NCI-H2196 treated with DMSO at 0.1 percent for 48 hours (cell line): ENCODE measurements at regions not wholly inside any gene's neighbourhood (a gene's known extent, or its start where the extent isn't known, plus 50 kb on each side); places are given as distances from the start of the nearest gene placed in this dataset.
"Not testable (repeated sequence)": the region's sequence is repeated elsewhere in the genome, so short reads cannot be mapped to it uniquely, and the experiment has no call there.

Experiments used
- DNase-seq: peaks from one replicate; lab custom pipeline; 2025; ENCODE audit not compliant: unreplicated experiment; lab: John Stamatoyannopoulos, UW

DNA sequence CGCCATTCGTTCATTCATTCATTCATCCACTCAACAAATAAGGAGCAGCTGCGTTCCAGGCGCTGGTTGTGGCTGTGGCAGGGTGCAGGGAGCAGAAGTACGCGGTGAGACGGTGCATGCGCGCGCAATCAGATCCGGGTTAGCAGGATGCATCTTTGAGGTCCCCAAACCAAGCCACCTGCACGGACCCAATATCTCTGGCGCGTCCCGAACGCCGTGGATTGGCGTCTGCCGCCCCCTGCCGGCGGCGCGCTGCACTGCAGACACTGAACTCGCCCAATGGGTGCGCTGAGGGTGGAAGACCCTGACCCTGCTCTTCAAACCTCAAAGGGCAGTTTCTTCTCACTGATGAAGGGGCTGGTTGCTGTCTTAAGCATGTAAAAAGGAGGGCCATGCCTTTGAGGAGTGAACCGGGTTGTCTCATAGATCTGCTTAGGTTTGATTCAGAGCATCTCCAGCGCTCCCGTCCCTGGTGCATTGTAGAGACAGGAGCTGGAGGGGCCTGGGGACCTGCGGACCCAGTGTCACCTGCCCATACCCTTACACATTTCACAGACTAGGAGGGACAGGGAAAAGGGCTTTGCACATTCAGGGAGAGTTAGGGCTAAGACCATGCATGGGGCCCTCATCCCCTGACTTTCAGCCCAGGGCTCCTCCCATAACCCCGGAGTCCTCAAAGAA, 102.5 kb downstream of the RAMP3 start:
- DNase-seq, result no peak

DNA sequence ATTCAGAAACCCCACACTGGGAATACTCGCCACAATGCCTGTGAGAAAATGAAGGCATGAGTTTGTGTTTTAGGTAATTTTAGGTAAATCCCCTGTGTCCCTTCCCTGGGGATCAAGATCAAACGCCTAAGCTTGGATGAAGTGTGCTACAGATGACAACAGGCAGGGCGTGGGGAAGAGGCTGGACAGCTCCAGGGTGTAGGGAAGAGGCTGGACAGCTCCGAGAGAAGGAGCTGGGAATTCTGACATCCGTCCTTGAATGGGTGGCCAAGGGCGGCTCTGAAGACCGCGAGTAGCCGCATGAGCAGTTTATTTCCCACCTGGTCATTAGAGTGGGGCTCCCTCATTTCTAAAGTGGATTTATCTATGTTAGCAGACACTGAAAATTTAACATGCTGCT, 109.7 kb downstream of the RAMP3 start:
- no peak for DNase-seq

DNA sequence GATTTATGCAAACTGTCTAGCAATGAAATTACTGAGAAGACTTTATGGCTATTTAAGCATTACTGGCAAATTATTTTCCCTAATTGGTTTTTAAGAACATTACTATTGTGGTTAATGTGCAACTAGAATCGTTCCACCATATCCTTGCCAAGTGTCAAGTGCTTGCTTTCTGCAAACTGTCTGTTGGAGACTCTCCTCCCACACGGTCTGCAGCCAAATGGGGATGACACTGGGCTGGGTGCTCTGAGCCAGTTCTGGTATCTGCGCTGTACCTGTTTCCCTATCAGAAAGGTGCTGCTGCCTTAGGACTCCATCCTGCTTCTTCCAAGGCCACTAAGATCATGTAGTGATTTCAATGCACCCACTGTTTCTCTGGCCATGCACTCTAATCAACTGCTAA, 110.4 kb downstream of the RAMP3 start:
- no peak for DNase-seq

DNA sequence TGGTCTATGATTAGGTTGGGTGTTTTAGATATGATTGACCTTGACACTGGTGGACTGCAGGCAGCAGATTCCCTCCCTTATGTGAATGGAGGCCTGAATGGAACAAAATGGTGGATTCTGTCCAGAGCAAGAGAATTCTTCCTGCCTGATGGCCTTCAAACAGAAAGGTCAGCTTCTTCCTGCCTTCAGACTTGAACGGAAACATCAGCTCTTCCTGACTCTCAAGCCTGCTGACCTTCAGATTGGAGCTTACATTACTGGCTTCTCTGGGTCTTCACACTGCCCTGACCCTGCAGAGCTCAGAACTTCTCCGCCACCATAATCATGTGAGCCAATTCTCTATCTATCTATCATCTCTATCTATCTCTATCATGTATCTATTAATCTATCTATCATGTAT, 111.6 kb downstream of the RAMP3 start:
- DNase-seq, result no peak

DNA sequence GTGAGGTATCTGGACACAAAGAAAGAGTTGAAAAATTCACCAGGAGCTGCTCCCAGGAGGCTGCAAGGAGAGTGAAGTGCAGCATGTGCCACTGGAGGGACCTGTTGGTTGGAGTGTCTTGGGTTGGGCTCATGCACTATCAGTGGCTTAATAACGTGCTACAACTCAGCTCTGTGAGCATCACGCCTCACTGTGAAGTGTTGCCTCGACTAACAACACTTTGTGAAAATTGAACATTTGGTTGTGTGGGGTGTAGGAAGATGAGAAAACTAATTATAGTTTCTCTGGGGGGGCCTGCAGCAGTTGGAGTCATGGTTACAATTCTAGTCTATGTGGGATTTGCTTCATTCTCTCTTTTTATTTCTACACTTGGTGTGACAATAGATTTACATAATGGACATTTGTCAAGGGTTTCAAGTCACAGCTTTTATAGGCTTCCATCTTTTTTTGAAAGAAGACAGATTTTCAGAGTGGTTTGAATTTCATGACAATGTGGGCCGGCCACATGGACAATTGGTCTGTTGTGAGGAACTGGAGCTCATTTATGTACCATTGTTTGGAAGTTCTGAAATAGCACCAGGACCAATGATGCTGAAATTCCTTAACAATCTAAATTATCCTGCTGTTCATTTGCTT, 121.3 kb downstream of the RAMP3 start:
- DNase-seq, result no peak

DNA sequence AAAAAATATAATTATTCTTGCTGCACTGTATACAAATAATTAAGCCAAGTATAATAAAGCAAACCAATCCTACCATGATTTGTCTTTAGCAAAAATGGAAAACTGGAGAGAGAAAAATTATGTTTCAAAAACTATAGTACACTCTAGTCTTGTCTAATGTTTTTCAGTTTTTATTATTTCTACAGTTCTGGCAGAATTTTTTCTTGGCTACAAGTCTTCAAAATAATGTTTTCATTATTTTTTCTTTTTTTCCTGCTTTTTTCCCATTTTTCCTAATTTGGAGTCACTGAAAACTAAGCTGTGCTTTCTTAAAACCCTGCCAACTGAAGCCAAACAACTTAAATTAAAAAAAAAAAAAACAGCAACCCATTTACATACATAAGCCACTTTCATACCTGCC, 132.0 kb downstream of the RAMP3 start:
- not testable (repeated sequence) for DNase-seq

DNA sequence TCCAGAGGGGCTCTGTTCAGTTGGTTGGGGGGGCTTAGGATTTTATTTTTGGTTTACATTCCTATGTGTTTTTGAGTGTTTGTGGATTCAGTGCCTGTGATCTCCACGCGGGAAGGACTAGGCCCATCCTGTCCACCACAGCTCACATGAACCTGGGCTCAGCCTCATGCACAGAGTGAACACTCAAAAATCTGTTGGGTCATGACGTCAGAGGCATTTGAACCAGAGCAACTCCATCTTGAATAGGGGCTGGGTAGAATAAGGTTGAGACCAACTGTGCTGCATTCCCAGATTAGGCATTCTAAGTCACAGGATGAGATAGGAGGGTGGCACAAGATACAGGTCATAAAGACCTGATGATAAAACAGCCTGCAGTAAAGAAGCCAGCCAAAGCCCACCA, 133.3 kb downstream of the RAMP3 start:
- DNase-seq, result no peak

DNA sequence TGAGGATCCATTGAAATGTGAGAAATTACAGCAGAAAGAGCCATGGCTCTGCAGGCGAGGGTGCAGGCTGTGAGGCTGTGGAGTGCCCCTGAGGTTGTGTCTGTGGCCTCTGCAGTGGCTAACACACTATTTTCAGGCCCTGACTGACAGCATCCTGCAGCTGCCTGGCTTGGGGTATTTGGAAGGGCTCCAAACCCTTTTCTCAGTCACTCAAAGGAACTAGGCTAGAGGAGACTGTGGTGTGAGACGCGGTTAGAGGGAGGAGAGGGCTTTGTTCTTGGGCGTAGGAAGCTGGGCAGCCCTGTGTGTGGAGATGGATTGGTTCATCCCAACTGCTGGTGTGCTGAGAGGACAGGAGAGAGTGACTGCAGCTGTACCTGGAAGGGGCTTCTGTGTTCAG, 134.9 kb downstream of the RAMP3 start:
- no peak for DNase-seq

DNA sequence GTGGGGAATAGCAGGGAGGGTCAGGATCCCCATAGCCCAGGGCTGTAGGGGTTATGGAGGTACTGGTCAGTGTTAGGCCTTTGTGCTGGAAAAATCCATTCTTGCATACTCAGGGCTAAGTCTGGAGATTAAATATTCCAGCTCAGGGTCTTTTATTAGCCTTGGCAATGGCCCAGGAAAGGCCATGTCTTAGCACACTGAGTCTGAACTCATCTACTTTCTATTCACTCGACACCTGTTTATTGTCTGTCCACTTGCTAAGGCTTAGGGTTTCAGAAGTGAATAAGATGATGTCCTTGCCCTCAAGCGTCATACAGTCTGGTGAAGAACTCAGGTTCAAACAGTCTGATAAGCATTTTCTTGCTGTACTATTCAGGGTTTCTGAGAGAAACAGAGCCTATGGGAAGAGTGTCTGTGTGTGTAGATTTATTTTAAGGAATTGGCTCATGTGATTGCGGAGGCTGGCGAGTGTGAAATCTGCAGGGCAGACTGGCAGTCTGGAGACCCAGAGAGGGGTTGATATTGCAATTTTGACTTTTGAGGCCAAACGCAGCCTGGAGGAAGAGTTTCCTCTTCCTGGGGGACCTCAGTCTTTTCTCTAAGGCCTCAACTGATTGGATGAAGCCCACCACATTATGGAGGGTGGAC, 135.8 kb downstream of the RAMP3 start:
- DNase-seq, result no peak

DNA sequence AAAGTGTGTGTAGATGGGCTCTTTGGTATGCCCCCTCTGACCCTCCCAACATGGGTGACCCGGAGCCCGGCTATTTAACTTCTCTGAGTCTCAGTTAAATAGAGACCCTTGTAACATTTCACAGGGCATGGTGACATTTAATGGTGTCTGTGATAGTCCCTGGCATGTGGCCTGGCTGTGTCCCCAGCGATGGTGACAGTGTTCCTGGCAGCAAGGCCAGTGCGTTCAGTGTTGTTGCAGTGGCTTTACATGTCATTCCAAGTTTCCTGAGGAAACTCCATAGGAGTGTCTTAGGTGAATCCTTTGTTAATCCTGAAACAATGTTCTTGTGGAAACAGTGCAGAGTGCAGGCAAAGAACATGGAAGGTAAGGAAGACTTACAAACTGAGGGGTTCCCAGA, 137.0 kb downstream of the RAMP3 start:
- DNase-seq, result no peak

DNA sequence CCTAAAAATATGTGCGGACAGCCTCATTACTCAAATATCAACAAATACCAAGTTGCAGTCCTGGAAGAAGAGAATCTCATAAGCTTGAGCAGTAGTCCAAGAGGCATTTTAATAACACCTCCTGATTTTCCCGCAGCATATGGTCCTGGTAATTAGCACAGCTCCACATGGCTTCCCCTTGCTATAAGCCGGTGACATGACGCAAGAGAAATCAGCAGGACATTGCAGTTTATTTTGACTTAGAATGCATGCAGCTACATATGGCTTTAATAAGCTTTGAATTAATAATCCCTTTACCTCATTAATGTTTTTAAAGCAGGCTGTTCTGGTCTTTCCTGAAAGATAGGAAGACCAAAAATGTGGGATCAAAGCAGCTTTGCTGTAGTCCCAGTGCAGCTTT, 137.6 kb downstream of the RAMP3 start:
- no peak for DNase-seq

DNA sequence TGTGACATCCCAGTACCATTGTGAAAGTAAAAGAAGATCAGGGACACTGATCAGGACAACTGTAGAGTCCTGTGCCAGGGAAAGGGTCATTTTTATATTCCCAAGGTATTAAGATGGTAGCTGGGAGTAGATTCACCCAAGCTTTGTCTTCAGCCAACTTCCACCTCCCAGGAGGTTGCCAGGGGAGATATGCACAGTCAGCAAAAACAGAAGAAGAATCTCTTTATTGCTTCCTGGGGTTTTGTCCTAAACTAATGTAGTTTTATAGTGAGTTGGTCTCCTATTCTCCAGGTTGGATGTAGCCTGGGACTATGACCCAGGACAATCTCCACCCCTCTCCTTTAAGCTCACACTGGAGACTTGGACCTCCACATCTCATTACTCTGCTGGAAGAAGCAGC, 139.2 kb downstream of the RAMP3 start:
- DNase-seq, result no peak

DNA sequence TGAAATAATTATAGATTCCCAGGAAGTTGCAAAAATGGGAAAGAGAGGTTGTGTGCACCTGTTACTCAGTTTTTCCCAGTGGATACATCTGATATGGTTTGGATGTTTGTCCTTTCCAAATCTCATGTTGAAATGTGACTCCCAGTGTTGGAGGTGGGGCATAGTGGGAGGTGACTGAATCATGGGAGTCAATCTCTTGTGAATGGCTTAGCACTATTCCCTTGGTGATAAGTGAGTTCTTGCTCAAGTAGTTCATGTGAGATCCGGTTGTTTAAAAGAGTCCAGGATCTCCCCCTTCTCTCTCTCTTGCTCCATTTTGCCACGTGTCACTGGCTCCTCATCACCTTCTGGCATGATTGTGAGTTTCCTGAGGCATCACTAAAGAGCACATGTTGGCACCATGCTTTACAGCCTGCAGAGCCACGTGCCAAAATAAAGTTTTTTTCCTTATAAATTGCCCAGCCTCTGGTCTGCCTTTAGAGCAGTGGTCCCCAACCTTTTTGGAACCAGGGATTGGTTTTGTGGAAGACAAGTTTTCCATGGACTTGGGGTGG, 149.2 kb downstream of the RAMP3 start:
- DNase-seq, result no peak

DNA sequence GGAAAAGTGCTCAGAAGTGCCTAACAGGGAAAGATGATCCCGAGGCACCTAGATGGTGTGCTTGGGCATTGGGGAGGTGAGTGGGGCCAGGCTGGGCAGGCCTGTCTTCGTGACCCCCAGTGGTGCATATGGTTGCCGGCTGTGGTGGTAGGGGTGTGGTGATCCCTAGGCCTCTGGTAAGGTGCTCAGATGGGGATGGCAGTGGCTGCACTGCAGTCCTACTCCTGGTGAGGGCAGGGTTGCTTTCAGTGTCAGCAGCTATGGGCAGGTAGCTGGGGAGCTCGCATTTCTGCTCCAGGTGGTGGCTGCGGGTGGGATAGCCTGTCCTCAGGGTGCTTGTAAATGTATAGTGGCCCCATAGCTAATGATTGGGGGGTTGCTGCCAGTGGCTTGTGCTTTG, 154.0 kb downstream of the RAMP3 start:
- DNase-seq, result no peak

DNA sequence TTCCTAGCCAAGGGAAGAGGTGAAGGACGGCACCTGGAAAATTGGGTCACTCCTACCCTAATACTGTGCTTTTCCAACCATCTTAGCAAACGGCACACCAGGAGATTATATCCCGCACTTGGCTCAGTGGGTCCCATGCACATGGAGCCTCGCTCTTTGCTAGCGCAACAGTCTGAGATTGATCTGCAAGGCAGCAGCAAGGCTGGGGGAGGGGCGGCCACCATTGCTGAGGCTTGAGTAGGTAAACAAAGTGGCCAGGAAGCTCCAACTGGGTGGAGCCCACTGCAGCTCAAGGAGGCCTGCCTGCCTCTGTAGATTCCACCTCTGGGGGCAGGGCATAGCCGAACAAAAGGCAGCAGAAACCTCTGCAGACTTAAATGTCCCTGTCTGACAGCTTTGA, 157.9 kb downstream of the RAMP3 start:
- not testable (repeated sequence) for DNase-seq

DNA sequence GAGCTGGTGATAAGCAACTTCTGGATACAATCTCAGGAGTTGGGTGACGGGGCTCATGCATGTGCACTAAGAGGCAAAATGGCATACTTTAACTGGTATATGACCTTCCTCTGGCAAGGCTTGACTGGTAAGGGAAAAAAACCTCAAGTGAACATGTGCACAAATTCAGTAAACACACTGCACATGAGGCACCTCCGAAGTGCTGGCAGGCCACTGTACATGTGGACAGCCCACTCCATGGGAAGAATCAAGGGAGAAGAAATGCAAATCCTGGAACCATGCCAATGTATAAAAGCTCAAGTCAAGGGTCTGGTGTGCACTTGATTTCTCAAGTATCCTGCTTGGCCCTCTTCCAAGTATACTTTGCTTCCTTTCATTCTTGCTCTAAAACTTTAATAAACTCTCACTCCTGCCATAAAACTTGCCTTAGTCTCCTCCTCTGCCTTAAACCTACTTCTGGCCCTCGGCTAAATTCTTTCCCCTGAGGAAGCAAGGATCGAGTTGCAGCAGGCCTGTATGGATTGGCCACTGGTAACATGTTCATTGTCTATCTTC, 167.2 kb downstream of the RAMP3 start:
- no peak for DNase-seq

DNA sequence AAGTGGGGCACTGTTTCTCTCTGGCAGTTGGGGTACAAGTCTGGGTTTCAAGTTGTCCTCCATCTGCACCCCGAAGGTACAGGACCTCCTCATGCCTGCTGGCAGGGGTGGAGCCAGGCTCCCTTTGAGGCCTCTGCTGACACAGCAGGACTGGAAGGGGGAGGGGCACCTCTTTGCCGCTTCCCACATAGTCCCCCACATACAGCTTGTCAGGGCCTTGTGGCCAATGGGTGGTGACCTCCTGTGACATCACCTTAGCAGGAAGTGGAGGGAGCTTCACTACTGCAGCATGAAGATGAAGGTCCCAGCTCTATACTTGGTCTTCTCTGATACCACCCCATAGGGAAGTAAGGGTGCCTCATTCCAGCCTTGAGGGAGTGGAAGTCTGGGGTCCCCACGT, 167.8 kb downstream of the RAMP3 start:
- no peak for DNase-seq

DNA sequence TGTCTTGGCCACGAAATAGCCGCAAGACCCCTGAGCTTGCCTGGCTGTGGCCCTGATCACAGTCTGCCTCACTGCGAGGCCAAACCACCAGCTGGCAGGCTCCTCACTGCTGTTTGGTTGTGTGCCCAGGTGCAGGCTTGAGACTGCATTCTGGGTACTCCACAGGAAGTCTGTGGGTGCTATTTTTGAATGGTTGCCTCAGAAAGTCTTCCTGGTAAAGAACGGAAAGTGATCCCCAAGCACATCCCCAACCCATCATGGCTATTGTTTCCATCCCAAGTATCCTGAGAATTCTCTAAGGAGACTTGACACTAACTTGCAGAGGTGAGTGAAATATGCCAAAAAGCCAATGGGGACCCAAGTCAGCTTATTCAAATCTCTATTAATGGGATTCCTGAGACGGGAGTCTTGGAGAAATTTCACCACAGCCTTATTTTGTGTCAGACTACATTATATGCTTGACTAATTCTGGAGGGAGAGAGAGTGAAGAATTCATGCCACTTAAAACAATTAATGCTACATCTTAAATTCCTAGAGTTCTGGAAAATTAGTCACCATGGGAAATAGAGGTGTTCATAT, 170.9 kb downstream of the RAMP3 start:
- DNase-seq, result no peak

DNA sequence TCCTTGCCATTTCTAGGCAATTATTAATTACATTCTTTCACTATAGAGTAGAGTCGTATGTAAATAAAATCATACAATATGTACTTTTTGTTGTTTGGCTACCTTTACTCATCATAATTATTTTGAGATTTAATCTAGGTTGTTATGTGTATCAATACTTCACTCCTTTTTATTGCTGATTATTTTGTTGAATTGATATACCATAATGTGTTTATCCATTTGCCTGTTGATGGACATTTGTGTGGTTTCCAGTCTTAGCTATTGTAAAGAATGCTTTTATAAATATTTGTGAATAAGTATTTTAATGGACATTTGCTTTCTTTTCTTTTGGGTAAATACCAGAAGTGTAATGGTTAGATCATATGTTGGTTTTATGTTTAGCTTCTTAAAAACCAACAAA, 174.0 kb downstream of the RAMP3 start:
- no peak for DNase-seq

DNA sequence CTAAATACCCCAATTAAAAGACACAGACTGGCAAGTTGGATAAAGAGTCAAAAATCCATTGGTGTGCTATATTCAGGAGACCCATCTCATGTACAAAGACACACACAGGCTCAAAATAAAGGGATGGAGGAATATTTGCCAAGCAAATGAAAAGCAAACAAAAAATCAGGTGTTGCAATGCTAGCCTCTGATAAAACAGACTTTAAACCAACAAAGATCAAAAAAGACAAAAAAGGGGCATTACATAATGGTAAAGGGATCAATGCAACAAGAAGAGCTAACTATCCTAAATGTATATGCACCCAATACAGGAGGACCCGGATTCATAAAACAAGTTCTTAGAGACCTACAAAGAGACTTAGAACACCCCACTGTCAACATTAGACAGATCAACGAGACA, 177.4 kb downstream of the RAMP3 start:
- DNase-seq, result not testable (repeated sequence)

DNA sequence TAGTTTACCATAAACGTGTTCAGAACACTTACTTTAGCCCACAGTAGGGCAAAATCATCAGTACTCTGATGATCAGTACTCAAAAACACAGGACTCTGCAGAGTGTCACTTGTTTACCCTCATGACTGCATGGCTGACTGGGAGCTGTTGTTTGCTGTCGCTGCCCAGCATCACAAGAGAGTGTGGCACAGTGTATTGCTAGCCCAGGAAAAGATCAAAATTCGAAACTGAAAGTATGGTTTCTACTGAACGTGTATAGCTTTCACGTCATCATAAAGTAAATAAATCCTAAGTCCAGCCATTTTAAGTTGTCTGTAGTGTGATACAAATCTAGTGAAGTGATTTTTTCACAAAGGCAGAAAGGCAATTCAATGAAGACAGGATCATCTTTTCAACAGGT, 184.6 kb downstream of the RAMP3 start:
- no peak for DNase-seq

DNA sequence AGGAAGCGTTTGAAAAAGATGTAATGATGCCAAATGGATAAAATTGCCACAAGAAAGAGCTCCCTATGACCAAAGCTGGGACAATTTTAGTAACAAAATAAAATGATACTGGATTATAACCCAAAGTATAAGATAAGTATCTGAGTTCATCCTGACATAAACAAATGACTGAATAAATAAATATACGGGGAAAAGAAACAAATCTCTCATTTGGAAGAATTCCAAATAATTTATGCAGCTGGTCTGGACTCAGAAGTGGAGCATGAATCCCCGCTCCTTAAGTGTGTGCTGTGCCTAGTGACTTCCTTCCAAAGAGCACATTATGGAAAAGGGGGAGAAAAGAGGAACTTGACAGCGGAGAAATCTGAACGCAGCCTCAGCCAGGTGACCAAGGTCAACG, 186.2 kb downstream of the RAMP3 start:
- no peak for DNase-seq
